GM12872 (cell line): ENCODE measurements at regions not wholly inside any gene's neighbourhood (a gene's known extent, or its start where the extent isn't known, plus 50 kb on each side); places are given as distances from the start of the nearest gene placed in this dataset.

Source experiments
- CTCF ChIP-seq: IDR thresholded peaks from 3 replicates; pipeline ENCODE4 v1.5.1; 2011; ENCODE audit warnings: low read depth, mild to moderate bottlenecking, low read length, moderate library complexity; ENCODE audit not compliant: insufficient read depth

- no peak for TF ChIP-seq CTCF
Observed at GRCh38 chr7:86937363-86937878, 122.0 kb downstream of the ELAPOR2 start.

- no peak for TF ChIP-seq CTCF
Observed at GRCh38 chr7:86933295-86933845, 126.1 kb downstream of the ELAPOR2 start.

- TF ChIP-seq CTCF, result no peak
Observed at GRCh38 chr7:86932038-86932512, 127.4 kb downstream of the ELAPOR2 start.

- no peak for TF ChIP-seq CTCF
Observed at GRCh38 chr7:86931439-86931838, 128.0 kb downstream of the ELAPOR2 start.

GRCh38 chr7:86930554-86931307 lies 128.7 kb downstream of the ELAPOR2 start:
- no peak for TF ChIP-seq CTCF

GRCh38 chr7:86929293-86930109 lies 130.0 kb downstream of the ELAPOR2 start:
- TF ChIP-seq CTCF, result no peak

- TF ChIP-seq CTCF, result no peak
Observed at GRCh38 chr7:86928308-86928707, 131.1 kb downstream of the ELAPOR2 start.
